ENCODE measurements at regions not wholly inside any gene's neighbourhood (a gene's known extent, or its start where the extent isn't known, plus 50 kb on each side); places are given as distances from the start of the nearest gene placed in this dataset.

GRCh38 chr20:11783102-11783850 is 134.4 kb upstream of the BTBD3 start:
- no peak for DNase-seq (ENCODE audit: low read depth, low spot score)
- Mint-ChIP-seq H3K4me3 (no peak overlapping the region), H3K27ac (ENCODE audit: unreplicated experiment) (no peak overlapping the region), H3K27me3 (ENCODE audit: low read depth) (no peaks in the 10 kb centered on the region), H3K4me1 (peaks cover 21% of the 10 kb centered on the region), H3K9me3 (peaks cover 3% of the 10 kb centered on the region), H3K36me3 (ENCODE audit: low read depth) (no peaks in the 10 kb centered on the region)
- no peak for TF ChIP-seq CTCF (conservative IDR thresholded peaks at IDR 0.05)

GRCh38 chr20:11785885-11786507 is 131.7 kb upstream of the BTBD3 start:
- Mint-ChIP-seq H3K9me3 (no peaks in the 10 kb centered on the region), H3K36me3 (ENCODE audit: low read depth) (no peaks in the 10 kb centered on the region), H3K4me1 (peaks cover 30% of the 10 kb centered on the region), H3K27me3 (ENCODE audit: low read depth) (no peaks in the 10 kb centered on the region), H3K27ac (ENCODE audit: unreplicated experiment) (no peak overlapping the region), H3K4me3 (no peak overlapping the region)
- no peak for TF ChIP-seq CTCF (conservative IDR thresholded peaks at IDR 0.05)
- DNase-seq (ENCODE audit: low read depth, low spot score): no peak

- Mint-ChIP-seq H3K27ac (ENCODE audit: unreplicated experiment) (no peak overlapping the region), H3K9me3 (no peaks in the 10 kb centered on the region), H3K27me3 (ENCODE audit: low read depth) (no peaks in the 10 kb centered on the region), H3K4me3 (no peak overlapping the region), H3K36me3 (ENCODE audit: low read depth) (no peaks in the 10 kb centered on the region), H3K4me1 (peaks cover 66% of the 10 kb centered on the region)
- no peak for TF ChIP-seq CTCF (conservative IDR thresholded peaks at IDR 0.05)
- no peak for DNase-seq (ENCODE audit: low read depth, low spot score)
These were observed 127.6 kb upstream of the BTBD3 start for GRCh38 chr20:11790046-11790445.

GRCh38 chr20:11791316-11791715 is 126.4 kb upstream of the BTBD3 start:
- no peak for TF ChIP-seq CTCF (conservative IDR thresholded peaks at IDR 0.05)
- Mint-ChIP-seq H3K27me3 (ENCODE audit: low read depth) (no peaks in the 10 kb centered on the region), H3K4me3 (no peak overlapping the region), H3K4me1 (peaks cover 64% of the 10 kb centered on the region), H3K9me3 (no peaks in the 10 kb centered on the region), H3K36me3 (ENCODE audit: low read depth) (no peaks in the 10 kb centered on the region), H3K27ac (ENCODE audit: unreplicated experiment) (no peak overlapping the region)
- DNase-seq (ENCODE audit: low read depth, low spot score): no peak

GRCh38 chr20:11791835-11792567 is 125.7 kb upstream of the BTBD3 start:
- peaks cover 65% of the 10 kb centered on the region for H3K4me1 Mint-ChIP-seq
- H3K27me3 Mint-ChIP-seq (ENCODE audit: low read depth): no peaks in the 10 kb centered on the region
- DNase-seq (ENCODE audit: low read depth, low spot score): peak; percentile 5
- H3K36me3 Mint-ChIP-seq (ENCODE audit: low read depth): no peaks in the 10 kb centered on the region
- peak overlapping the region; percentile 69 for H3K27ac Mint-ChIP-seq (ENCODE audit: unreplicated experiment)
- peak overlapping the region; percentile 20 for H3K4me3 Mint-ChIP-seq
- no peaks in the 10 kb centered on the region for H3K9me3 Mint-ChIP-seq
- no peak for TF ChIP-seq CTCF (conservative IDR thresholded peaks at IDR 0.05)

All from neural crest cell (in vitro differentiated cells).